ENCODE measurements at regions not wholly inside any gene's neighbourhood (a gene's known extent, or its start where the extent isn't known, plus 50 kb on each side); places are given as distances from the start of the nearest gene placed in this dataset.
"Not testable (repeated sequence)": the region's sequence is repeated elsewhere in the genome, so short reads cannot be mapped to it uniquely, and the experiment has no call there.

GRCh38 chr9:75455444-75455921, 367.2 kb downstream of the OSTF1 start:
- no peak for TF ChIP-seq CTCF (IDR thresholded peaks at IDR 0.05)
- H3K9me3 Mint-ChIP-seq: no peaks in the 10 kb centered on the region
- no peak overlapping the region for H3K27ac Mint-ChIP-seq
- no peak for DNase-seq
- H3K27me3 Mint-ChIP-seq (ENCODE audit: low read depth, poor library complexity): peaks cover 17% of the 10 kb centered on the region
- H3K4me3 Mint-ChIP-seq: no peak overlapping the region
- no peaks in the 10 kb centered on the region for H3K36me3 Mint-ChIP-seq (ENCODE audit: low read depth)
- peaks cover 11% of the 10 kb centered on the region for H3K4me1 Mint-ChIP-seq

GRCh38 chr9:75456698-75457097, 368.4 kb downstream of the OSTF1 start:
- peaks cover under 1% of the 10 kb centered on the region for H3K4me1 Mint-ChIP-seq
- no peaks in the 10 kb centered on the region for H3K36me3 Mint-ChIP-seq (ENCODE audit: low read depth)
- peaks cover 14% of the 10 kb centered on the region for H3K27me3 Mint-ChIP-seq (ENCODE audit: low read depth, poor library complexity)
- no peak for DNase-seq
- no peaks in the 10 kb centered on the region for H3K9me3 Mint-ChIP-seq
- TF ChIP-seq CTCF (IDR thresholded peaks at IDR 0.05): no peak
- no peak overlapping the region for H3K4me3 Mint-ChIP-seq
- no peak overlapping the region for H3K27ac Mint-ChIP-seq

GRCh38 chr9:75457474-75458011, 369.2 kb downstream of the OSTF1 start:
- H3K4me3 Mint-ChIP-seq: no peak overlapping the region
- H3K4me1 Mint-ChIP-seq: no peaks in the 10 kb centered on the region
- no peak overlapping the region for H3K27ac Mint-ChIP-seq
- H3K36me3 Mint-ChIP-seq (ENCODE audit: low read depth): no peaks in the 10 kb centered on the region
- DNase-seq: no peak
- no peak for TF ChIP-seq CTCF (IDR thresholded peaks at IDR 0.05)
- peaks cover 14% of the 10 kb centered on the region for H3K27me3 Mint-ChIP-seq (ENCODE audit: low read depth, poor library complexity)
- H3K9me3 Mint-ChIP-seq: no peaks in the 10 kb centered on the region

GRCh38 chr9:75459311-75459710, 371.0 kb downstream of the OSTF1 start:
- H3K9me3 Mint-ChIP-seq; H3K4me3 Mint-ChIP-seq; DNase-seq; H3K4me1 Mint-ChIP-seq; H3K27ac Mint-ChIP-seq; H3K36me3 Mint-ChIP-seq (ENCODE audit: low read depth); H3K27me3 Mint-ChIP-seq (ENCODE audit: low read depth, poor library complexity): not testable (repeated sequence)

- no peak for TF ChIP-seq CTCF (IDR thresholded peaks at IDR 0.05)
- DNase-seq: no peak
- Mint-ChIP-seq H3K4me1 (no peaks in the 10 kb centered on the region), H3K9me3 (no peaks in the 10 kb centered on the region), H3K36me3 (ENCODE audit: low read depth) (no peaks in the 10 kb centered on the region), H3K27me3 (ENCODE audit: low read depth, poor library complexity) (peaks cover 3% of the 10 kb centered on the region), H3K27ac (no peak overlapping the region), H3K4me3 (no peak overlapping the region)
Measured at GRCh38 chr9:75461183-75461582, 372.9 kb downstream of the OSTF1 start.

- Mint-ChIP-seq H3K9me3 (no peaks in the 10 kb centered on the region), H3K27me3 (ENCODE audit: low read depth, poor library complexity) (peaks cover 3% of the 10 kb centered on the region), H3K36me3 (ENCODE audit: low read depth) (no peaks in the 10 kb centered on the region), H3K4me3 (no peak overlapping the region), H3K4me1 (no peaks in the 10 kb centered on the region), H3K27ac (no peak overlapping the region)
- no peak for TF ChIP-seq CTCF (IDR thresholded peaks at IDR 0.05)
- no peak for DNase-seq
Measured at GRCh38 chr9:75462866-75463265, 374.6 kb downstream of the OSTF1 start.

Measured in nephron progenitor cell (in vitro differentiated cells).